Mesothelial cell of epicardium (in vitro differentiated cells): ENCODE measurements at regions not wholly inside any gene's neighbourhood (a gene's known extent, or its start where the extent isn't known, plus 50 kb on each side); places are given as distances from the start of the nearest gene placed in this dataset.

Experiments
- DNase-seq, 2 experiments: peaks; one replicate each; pipeline ENCODE4 v3.0.0; 2021; ENCODE audit warnings: low spot score in 2 of 2; ENCODE audit not compliant: unreplicated experiment in 2 of 2
- H3K27ac Mint-ChIP-seq: 2 replicates; pipeline ENCODE4 v1.8.0; 2021; ENCODE audit warnings: mixed read lengths
- H3K27me3 Mint-ChIP-seq: 2 replicates; pipeline ENCODE4 v1.8.0; 2021; ENCODE audit warnings: low read depth, mixed read lengths
- H3K36me3 Mint-ChIP-seq: 2 replicates; pipeline ENCODE4 v1.8.0; 2021; ENCODE audit warnings: mixed read lengths
- H3K4me1 Mint-ChIP-seq: 2 replicates; pipeline ENCODE4 v1.8.0; 2021; ENCODE audit warnings: mixed read lengths
- H3K4me3 Mint-ChIP-seq: 2 replicates; pipeline ENCODE4 v1.8.0; 2021; ENCODE audit warnings: mild to moderate bottlenecking, moderate library complexity, mixed read lengths
- H3K9me3 Mint-ChIP-seq: 2 replicates; pipeline ENCODE4 v1.8.0; 2021; ENCODE audit warnings: mixed read lengths
- TF ChIP-seq, protein P1 (sequence below): fragments of 200-600 bp; sonication (generic); IDR thresholded peaks from one replicate; pipeline ENCODE4 v1.5.0; 2021; ENCODE audit warnings: antibody characterized with exemption; ENCODE audit not compliant: unreplicated experiment

DNA sequence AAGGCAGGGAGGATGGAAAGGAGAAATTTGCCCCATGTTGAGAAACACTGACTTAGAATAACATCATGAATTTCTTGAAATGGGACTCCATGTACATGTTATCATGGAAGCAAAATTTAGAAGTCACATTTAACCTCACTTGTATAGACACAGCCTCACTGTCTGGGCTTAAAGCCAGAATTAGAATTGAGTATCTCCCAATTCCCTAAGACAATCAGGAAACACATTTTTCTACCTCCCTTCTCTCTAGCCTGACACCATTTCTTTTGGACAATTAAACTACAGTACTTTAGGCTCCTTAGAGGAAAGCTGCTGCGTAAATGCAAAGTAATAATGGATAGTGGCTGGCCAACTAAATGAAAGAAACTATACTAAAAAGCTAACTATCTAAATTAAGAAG, 795.5 kb downstream of the C12orf50 start:
- peaks cover 6% of the 10 kb centered on the region for H3K4me1 Mint-ChIP-seq
- no peak overlapping the region for H3K4me3 Mint-ChIP-seq
- DNase-seq: no peak
- H3K9me3 Mint-ChIP-seq: peaks cover 6% of the 10 kb centered on the region
- TF ChIP-seq, protein P1, sequence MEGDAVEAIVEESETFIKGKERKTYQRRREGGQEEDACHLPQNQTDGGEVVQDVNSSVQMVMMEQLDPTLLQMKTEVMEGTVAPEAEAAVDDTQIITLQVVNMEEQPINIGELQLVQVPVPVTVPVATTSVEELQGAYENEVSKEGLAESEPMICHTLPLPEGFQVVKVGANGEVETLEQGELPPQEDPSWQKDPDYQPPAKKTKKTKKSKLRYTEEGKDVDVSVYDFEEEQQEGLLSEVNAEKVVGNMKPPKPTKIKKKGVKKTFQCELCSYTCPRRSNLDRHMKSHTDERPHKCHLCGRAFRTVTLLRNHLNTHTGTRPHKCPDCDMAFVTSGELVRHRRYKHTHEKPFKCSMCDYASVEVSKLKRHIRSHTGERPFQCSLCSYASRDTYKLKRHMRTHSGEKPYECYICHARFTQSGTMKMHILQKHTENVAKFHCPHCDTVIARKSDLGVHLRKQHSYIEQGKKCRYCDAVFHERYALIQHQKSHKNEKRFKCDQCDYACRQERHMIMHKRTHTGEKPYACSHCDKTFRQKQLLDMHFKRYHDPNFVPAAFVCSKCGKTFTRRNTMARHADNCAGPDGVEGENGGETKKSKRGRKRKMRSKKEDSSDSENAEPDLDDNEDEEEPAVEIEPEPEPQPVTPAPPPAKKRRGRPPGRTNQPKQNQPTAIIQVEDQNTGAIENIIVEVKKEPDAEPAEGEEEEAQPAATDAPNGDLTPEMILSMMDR: no peak
- H3K27ac Mint-ChIP-seq: peak overlapping the region; percentile 5
- no peaks in the 10 kb centered on the region for H3K27me3 Mint-ChIP-seq
- no peaks in the 10 kb centered on the region for H3K36me3 Mint-ChIP-seq

DNA sequence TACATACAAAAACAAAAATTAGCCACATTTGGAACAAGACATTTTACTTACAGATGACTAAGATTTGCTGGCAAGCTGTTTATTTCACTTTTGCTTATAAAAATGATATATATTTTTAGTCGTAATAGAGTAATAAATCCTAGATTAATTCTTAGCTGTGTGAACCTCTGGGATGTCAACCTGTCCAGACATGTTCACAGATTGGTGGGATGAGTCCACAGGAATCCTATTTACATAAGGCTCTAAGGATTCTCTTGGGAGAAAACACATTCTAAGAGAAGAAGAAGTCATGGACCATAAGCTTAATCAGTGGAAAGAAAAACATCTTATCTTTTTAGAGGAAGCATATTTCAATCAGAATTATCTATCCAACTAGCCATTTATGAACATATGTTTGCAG, 797.4 kb downstream of the C12orf50 start:
- no peak for DNase-seq
- peaks cover 3% of the 10 kb centered on the region for H3K9me3 Mint-ChIP-seq
- H3K27ac Mint-ChIP-seq: no peak overlapping the region
- TF ChIP-seq, protein P1: no peak
- H3K4me1 Mint-ChIP-seq: peaks cover 6% of the 10 kb centered on the region
- no peak overlapping the region for H3K4me3 Mint-ChIP-seq
- no peaks in the 10 kb centered on the region for H3K27me3 Mint-ChIP-seq
- H3K36me3 Mint-ChIP-seq: no peaks in the 10 kb centered on the region

DNA sequence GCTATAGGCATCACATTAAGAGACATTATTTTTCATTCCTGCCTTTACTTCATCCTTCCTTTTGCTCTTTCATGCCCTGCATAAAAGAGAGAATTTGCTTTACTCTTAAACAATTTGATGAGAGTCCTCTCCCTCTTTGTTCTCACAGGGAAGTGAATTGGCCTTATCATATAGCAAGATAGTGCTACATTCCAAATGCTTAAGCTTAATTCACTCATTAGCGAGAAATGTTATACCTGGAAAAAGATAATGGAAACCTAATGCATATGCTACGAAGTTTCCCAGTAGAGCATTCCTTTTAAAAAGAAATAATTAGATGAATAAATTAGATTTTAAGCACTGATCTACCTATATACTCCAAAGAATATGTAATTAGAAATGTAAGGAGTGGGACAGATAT, 798.8 kb downstream of the C12orf50 start:
- no peaks in the 10 kb centered on the region for H3K36me3 Mint-ChIP-seq
- H3K4me3 Mint-ChIP-seq: no peak overlapping the region
- no peak overlapping the region for H3K27ac Mint-ChIP-seq
- DNase-seq: no peak
- H3K4me1 Mint-ChIP-seq: peaks cover 6% of the 10 kb centered on the region
- H3K9me3 Mint-ChIP-seq: peaks cover 3% of the 10 kb centered on the region
- TF ChIP-seq, protein P1: no peak
- no peaks in the 10 kb centered on the region for H3K27me3 Mint-ChIP-seq

DNA sequence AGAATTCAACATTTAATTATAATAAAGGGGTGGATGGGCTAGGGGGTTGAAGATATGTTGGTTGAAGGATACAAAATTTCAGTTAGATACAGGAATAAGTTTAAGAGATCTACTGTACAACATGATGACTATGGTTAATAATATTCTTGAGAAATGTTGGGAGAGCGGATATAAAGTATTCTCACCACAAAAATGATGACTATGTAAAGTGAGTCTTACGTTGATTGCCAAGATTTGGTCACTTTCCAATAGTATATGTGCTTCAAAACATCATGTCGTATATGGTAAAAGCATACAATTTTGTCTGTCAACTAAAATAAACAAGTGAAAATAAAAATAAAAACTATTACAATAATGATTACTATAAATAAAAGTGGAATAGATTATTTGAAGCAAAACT, 802.0 kb downstream of the C12orf50 start:
- no peak overlapping the region for H3K4me3 Mint-ChIP-seq
- TF ChIP-seq, protein P1: no peak
- H3K27ac Mint-ChIP-seq: no peak overlapping the region
- no peaks in the 10 kb centered on the region for H3K4me1 Mint-ChIP-seq
- H3K36me3 Mint-ChIP-seq: no peaks in the 10 kb centered on the region
- no peaks in the 10 kb centered on the region for H3K27me3 Mint-ChIP-seq
- no peak for DNase-seq
- H3K9me3 Mint-ChIP-seq: peaks cover 3% of the 10 kb centered on the region

DNA sequence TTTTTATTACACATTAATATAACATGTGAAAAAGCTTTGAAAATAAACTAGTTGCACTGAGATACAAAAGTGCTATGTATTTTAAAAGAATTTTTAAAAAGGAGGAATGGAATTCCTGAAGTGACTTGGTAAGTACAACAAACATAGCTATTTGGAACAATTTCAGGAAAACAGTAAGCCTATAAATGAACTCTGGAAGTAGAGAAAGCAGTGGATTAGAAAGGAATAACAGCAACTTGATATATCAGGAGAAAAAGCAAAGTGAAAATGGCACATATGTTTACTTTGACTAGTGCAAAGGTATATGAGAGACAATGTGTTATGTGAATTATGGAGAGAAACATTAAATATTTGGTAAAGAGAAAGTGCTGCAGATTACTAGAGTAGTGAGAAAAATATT, 811.7 kb downstream of the C12orf50 start:
- Mint-ChIP-seq H3K4me3 (no peak overlapping the region), H3K9me3 (no peaks in the 10 kb centered on the region), H3K27me3 (no peaks in the 10 kb centered on the region), H3K4me1 (peaks cover 4% of the 10 kb centered on the region), H3K36me3 (no peaks in the 10 kb centered on the region), H3K27ac (peak overlapping the region; percentile 6)
- TF ChIP-seq, protein P1: no peak
- DNase-seq: no peak

DNA sequence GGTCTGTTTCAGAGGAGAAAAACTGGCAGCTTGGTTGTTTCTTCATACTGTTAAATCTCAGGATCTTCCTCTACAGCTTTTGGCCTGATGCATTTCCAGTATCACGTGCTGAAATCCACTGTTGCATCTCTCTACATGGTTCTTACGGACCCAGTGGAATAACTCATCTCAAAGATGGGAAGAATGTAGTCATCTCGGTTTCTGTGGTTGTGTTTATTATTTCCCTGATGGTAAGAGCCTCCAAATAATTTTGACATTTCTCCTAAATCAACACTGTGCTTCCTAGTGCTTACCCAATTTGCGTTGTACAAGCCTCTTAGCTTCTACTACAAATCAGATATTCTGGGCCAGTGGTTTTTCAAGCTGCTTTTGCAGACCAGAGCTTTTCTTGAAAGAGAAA, 812.8 kb downstream of the C12orf50 start:
- H3K4me1 Mint-ChIP-seq: peaks cover 7% of the 10 kb centered on the region
- TF ChIP-seq, protein P1: no peak
- no peaks in the 10 kb centered on the region for H3K9me3 Mint-ChIP-seq
- no peaks in the 10 kb centered on the region for H3K27me3 Mint-ChIP-seq
- no peak overlapping the region for H3K27ac Mint-ChIP-seq
- DNase-seq: no peak
- H3K36me3 Mint-ChIP-seq: no peaks in the 10 kb centered on the region
- no peak overlapping the region for H3K4me3 Mint-ChIP-seq
